Fibroblast of pulmonary artery (primary cell): ENCODE measurements at regions not wholly inside any gene's neighbourhood (a gene's known extent, or its start where the extent isn't known, plus 50 kb on each side); places are given as distances from the start of the nearest gene placed in this dataset.

Experiments
- DNase-seq: peaks from one replicate; pipeline ENCODE4 v3.0.0-alpha.2; 2010; ENCODE audit warnings: low read depth
- H3K4me3 ChIP-seq: replicated peaks from 2 replicates; pipeline ENCODE4 v1.5.1; 2011; ENCODE audit warnings: low read depth, mild to moderate bottlenecking, control low read depth, low read length, moderate library complexity
- CTCF ChIP-seq: IDR thresholded peaks from 2 replicates; pipeline ENCODE4 v1.5.1; 2011; ENCODE audit warnings: mild to moderate bottlenecking, control low read depth, low read length, inconsistent platforms; ENCODE audit errors: missing control alignments

DNA sequence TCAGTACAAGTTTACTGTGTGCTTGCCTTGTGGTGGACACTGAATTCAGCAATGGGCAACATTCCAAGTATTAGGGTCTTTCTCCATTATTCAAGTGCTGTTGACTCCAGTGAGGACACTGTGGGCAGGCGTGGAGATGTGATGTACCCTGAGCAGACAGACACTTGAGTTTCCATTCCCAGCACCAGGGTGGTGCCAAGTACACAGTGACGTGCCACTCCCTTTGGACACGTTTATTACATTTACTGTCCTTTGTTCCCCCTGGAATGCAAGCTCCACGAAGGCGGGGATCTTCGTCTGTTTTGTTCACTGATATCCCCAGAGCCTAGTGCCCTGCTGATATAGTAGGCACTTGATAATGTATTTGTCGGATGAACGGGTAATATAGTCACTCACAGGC is 130.6 kb upstream of the STX18 start:
- DNase-seq: no peak
- H3K4me3 ChIP-seq: no peak overlapping the region
- TF ChIP-seq CTCF: no peak

DNA sequence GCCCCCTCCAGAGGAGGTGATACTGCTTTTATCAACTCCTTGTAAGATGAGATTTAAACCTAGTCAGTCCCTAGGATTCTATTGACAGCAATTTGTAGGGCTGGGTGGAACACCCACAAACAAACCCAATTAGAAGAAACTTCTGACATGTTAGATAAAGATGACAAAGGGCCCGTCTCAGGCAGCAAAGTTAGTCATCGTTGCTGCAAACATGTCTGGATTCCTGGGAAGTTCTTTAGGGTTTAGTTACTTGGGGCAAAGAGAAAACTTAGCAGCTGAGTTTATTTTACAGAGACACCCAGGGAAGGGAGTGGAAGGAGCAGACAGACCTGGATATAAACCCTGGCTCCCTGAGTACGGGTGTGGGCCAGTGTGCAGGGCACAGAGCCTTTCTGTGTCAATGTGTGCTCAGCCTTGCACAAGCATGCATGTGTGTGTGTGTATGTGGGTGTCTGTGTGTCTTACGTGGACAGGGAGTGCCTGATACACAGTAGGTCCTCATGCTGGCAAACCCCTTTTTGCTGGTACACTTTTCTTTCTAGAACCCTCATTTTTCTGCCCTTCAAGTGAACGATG is 130.0 kb upstream of the STX18 start:
- DNase-seq: no peak
- no peak overlapping the region for H3K4me3 ChIP-seq
- no peak for TF ChIP-seq CTCF

- TF ChIP-seq CTCF: no peak
- DNase-seq: no peak
- no peak overlapping the region for H3K4me3 ChIP-seq
These were observed 129.0 kb upstream of the STX18 start for GRCh38 chr4:4670869-4671268.

GRCh38 chr4:4668355-4669210 is 126.7 kb upstream of the STX18 start:
- DNase-seq: no peak
- TF ChIP-seq CTCF: no peak
- no peak overlapping the region for H3K4me3 ChIP-seq

DNA sequence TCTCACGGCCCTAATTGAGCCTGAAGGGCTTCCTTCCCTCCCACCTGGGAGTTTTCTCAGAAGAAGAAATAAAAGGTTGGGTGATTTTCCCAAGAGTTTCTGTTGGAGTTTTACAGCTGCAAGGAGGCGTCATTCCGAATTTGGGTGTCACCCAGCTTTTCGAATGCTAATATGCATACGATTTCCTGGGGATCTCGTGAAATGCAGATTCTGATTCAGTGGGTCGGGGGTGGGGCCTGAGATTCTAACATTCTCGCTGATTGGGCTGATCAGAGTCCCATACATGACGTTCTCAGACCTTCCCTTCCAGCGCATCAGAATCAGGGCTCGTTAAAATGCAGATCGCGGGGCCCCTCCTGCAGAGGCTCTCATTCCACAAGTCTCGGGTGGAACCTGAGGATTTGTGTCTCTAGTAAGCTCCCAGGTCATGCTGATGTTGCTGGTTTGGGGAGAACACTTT is 125.8 kb upstream of the STX18 start:
- DNase-seq: no peak

GRCh38 chr4:4666693-4667621 is 125.1 kb upstream of the STX18 start:
- peak; percentile 37 for DNase-seq
- TF ChIP-seq CTCF: no peak
- H3K4me3 ChIP-seq: no peak overlapping the region

More for the DNA sequence above, 125.8 kb upstream of the STX18 start:
- TF ChIP-seq CTCF: no peak
- H3K4me3 ChIP-seq: no peak overlapping the region
